GM06990 (cell line): ENCODE measurements at regions not wholly inside any gene's neighbourhood (a gene's known extent, or its start where the extent isn't known, plus 50 kb on each side); places are given as distances from the start of the nearest gene placed in this dataset.

Experiments used
- DNase-seq: peaks from one replicate; pipeline ENCODE4 v3.0.0-alpha.2; 2011; ENCODE audit not compliant: insufficient read length; ENCODE audit errors: extremely low read depth
- H3K27me3 ChIP-seq: replicated peaks from 2 replicates; pipeline ENCODE4 v1.6.0; 2011; ENCODE audit warnings: low read length; ENCODE audit not compliant: control insufficient read depth, insufficient read depth
- H3K36me3 ChIP-seq: 2 replicates; pipeline ENCODE4 v1.5.1; 2011; ENCODE audit warnings: low read length; ENCODE audit not compliant: control insufficient read depth, insufficient read depth
- H3K4me3 ChIP-seq: replicated peaks from 2 replicates; pipeline ENCODE4 v1.5.1; 2011; ENCODE audit warnings: low read depth, mild to moderate bottlenecking, control low read depth, low read length
- CTCF ChIP-seq: IDR thresholded peaks from 2 replicates; pipeline ENCODE4 v1.5.1; 2011; ENCODE audit warnings: low read length, control low read depth, mild to moderate bottlenecking, inconsistent platforms; ENCODE audit not compliant: insufficient read depth, poor library complexity, severe bottlenecking

- no peaks in the 10 kb centered on the region for H3K36me3 ChIP-seq
- H3K27me3 ChIP-seq: no peaks in the 10 kb centered on the region
- no peak for TF ChIP-seq CTCF
- H3K4me3 ChIP-seq: no peak overlapping the region
- no peak for DNase-seq
Measured at GRCh38 chr10:74760086-74760979, 66.1 kb upstream of the KAT6B start.

GRCh38 chr10:74763934-74764591, 62.3 kb upstream of the KAT6B start:
- Histone ChIP-seq H3K4me3 (no peak overlapping the region), H3K27me3 (no peaks in the 10 kb centered on the region), H3K36me3 (no peaks in the 10 kb centered on the region)
- TF ChIP-seq CTCF: no peak
- no peak for DNase-seq

GRCh38 chr10:74765465-74765975, 60.9 kb upstream of the KAT6B start:
- Histone ChIP-seq H3K4me3 (no peak overlapping the region), H3K36me3 (no peaks in the 10 kb centered on the region), H3K27me3 (no peaks in the 10 kb centered on the region)
- TF ChIP-seq CTCF: no peak
- no peak for DNase-seq

GRCh38 chr10:74766501-74766900, 59.9 kb upstream of the KAT6B start:
- DNase-seq: no peak
- no peak for TF ChIP-seq CTCF
- H3K36me3 ChIP-seq: no peaks in the 10 kb centered on the region
- H3K4me3 ChIP-seq: no peak overlapping the region
- H3K27me3 ChIP-seq: no peaks in the 10 kb centered on the region

GRCh38 chr10:74770400-74770799, 56.0 kb upstream of the KAT6B start:
- Histone ChIP-seq H3K36me3 (no peaks in the 10 kb centered on the region), H3K27me3 (no peaks in the 10 kb centered on the region), H3K4me3 (no peak overlapping the region)
- no peak for DNase-seq
- TF ChIP-seq CTCF: no peak
